Spleen (tissue), 7 donors: ENCODE measurements at regions not wholly inside any gene's neighbourhood (a gene's known extent, or its start where the extent isn't known, plus 50 kb on each side); places are given as distances from the start of the nearest gene placed in this dataset.

Source experiments
- POLR2A ChIP-seq, 3 donors: fragments of 450-650 bp; IDR thresholded peaks; one replicate each; pipeline ENCODE4 v1.5.1; 2017; ENCODE audit warnings: antibody characterized with exemption in 3 of 3, mild to moderate bottlenecking in 1 of 3
- TF ChIP-seq, protein P1 (sequence below), 11 experiments: fragments of 200-600 bp in 7 of 11; fragments of 450-650 bp in 4 of 11; sonication (generic) in 4 of 11; IDR thresholded peaks in 8 of 11; conservative IDR thresholded peaks in 3 of 11; 1 replicate in 7 of 11; 2 replicates in 4 of 11; pipeline versions ENCODE4 v1.4.0 to v1.8.0; 2016 to 2021; ENCODE audit warnings: antibody characterized with exemption in 11 of 11, inconsistent platforms in 4 of 11, mild to moderate bottlenecking in 1 of 11
- donor health status: DM: no; HTN: no; CAD: no; lungs with moderate emphysema.
- donor health status: DM: no; HTN: no; CAD: no.
- donor health status: DM: no; HTN: no; CAD: no.

GRCh38 chr6:19569563-19569962, 267.6 kb upstream of the ID4 start:
- TF ChIP-seq, protein P1, sequence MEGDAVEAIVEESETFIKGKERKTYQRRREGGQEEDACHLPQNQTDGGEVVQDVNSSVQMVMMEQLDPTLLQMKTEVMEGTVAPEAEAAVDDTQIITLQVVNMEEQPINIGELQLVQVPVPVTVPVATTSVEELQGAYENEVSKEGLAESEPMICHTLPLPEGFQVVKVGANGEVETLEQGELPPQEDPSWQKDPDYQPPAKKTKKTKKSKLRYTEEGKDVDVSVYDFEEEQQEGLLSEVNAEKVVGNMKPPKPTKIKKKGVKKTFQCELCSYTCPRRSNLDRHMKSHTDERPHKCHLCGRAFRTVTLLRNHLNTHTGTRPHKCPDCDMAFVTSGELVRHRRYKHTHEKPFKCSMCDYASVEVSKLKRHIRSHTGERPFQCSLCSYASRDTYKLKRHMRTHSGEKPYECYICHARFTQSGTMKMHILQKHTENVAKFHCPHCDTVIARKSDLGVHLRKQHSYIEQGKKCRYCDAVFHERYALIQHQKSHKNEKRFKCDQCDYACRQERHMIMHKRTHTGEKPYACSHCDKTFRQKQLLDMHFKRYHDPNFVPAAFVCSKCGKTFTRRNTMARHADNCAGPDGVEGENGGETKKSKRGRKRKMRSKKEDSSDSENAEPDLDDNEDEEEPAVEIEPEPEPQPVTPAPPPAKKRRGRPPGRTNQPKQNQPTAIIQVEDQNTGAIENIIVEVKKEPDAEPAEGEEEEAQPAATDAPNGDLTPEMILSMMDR (IDR thresholded peaks at IDR 0.05 in 8 of 11, conservative IDR thresholded peaks at IDR 0.05 in 3 of 11): no peak
- no peak for TF ChIP-seq POLR2A (IDR thresholded peaks at IDR 0.05)
